NB4 (cell line): ENCODE measurements at regions not wholly inside any gene's neighbourhood (a gene's known extent, or its start where the extent isn't known, plus 50 kb on each side); places are given as distances from the start of the nearest gene placed in this dataset.

ENCODE experiments used
- CTCF ChIP-seq: IDR thresholded peaks from one replicate; pipeline ENCODE4 v1.5.1; 2012; ENCODE audit warnings: low read depth, low read length
- MAX ChIP-seq: IDR thresholded peaks from 2 replicates; pipeline ENCODE4 v1.6.1; 2011; ENCODE audit warnings: low read depth, low read length
- POLR2A ChIP-seq: IDR thresholded peaks from 2 replicates; pipeline ENCODE4 v1.6.1; 2011; ENCODE audit warnings: mild to moderate bottlenecking; ENCODE audit not compliant: insufficient read length; ENCODE audit errors: extremely low read depth

GRCh38 chr21:31398574-31398973 lies 54.5 kb upstream of the TIAM1 start:
- no peak for TF ChIP-seq CTCF
- TF ChIP-seq POLR2A, result no peak
- no peak for TF ChIP-seq MAX
